B cell (primary cell): ENCODE measurements at regions not wholly inside any gene's neighbourhood (a gene's known extent, or its start where the extent isn't known, plus 50 kb on each side); places are given as distances from the start of the nearest gene placed in this dataset.

Experiments
- ATAC-seq: fragments of 200-7000 bp; cut with Tn5 transposase; one replicate; pipeline ENCODE4 v1.10.0; 2021; ENCODE audit warnings: low read depth, mild to moderate bottlenecking, moderate number of reproducible peaks, moderate library complexity
- CTCF ChIA-PET: fragments of 350-600 bp; sonication (Branson Sonifier 250); formaldehyde crosslinking; loops from one replicate; lab custom pipeline; 2021; ENCODE audit warnings: antibody characterized with exemption, inconsistent platforms; lab: Charles Lee
- POLR2A ChIA-PET: fragments of 350-600 bp; sonication (Branson Sonifier 250); formaldehyde crosslinking; loops from one replicate; lab custom pipeline; 2021; ENCODE audit warnings: antibody characterized with exemption; lab: Charles Lee
- DNase-seq: peaks from one replicate; pipeline ENCODE4 v3.0.0; 2013
- H2AFZ ChIP-seq: 2 replicates; pipeline ENCODE4 v1.6.1; 2012; ENCODE audit warnings: mild to moderate bottlenecking, low read depth, low read length; ENCODE audit not compliant: insufficient read depth, poor library complexity, severe bottlenecking
- H3K27ac ChIP-seq, 2 donors: 1 replicate in 1 of 2; 2 replicates in 1 of 2; pipeline ENCODE4 v1.5.1; 2012 to 2013; ENCODE audit warnings: low read length in 2 of 2, mild to moderate bottlenecking in 2 of 2, moderate library complexity in 1 of 2
- H3K27me3 ChIP-seq, 4 experiments: fragments of 200-600 bp in 1 of 4; sonication (generic) in 1 of 4; replicated peaks in 1 of 4; 1 replicate in 2 of 4; 2 replicates in 2 of 4; pipeline versions ENCODE4 v1.6.1 to v1.7.0; 2013 to 2016; ENCODE audit warnings: low read length in 3 of 4, mild to moderate bottlenecking in 2 of 4, mixed read lengths in 1 of 4, moderate library complexity in 1 of 4; ENCODE audit not compliant: insufficient read depth in 4 of 4, control insufficient read depth in 3 of 4; ENCODE audit errors: control extremely low read depth in 1 of 4
- H3K36me3 ChIP-seq, 2 experiments: replicated peaks in 1 of 2; 1 replicate in 1 of 2; 2 replicates in 1 of 2; pipeline versions ENCODE4 v1.6.1 to v1.7.1; 2013; ENCODE audit warnings: low read length in 1 of 2; ENCODE audit not compliant: insufficient read depth in 2 of 2, control insufficient read depth in 1 of 2; ENCODE audit errors: control extremely low read depth in 1 of 2, extremely low read depth in 1 of 2
- H3K4me1 ChIP-seq, 2 donors: fragments of 200-600 bp in 1 of 2; sonication (generic) in 1 of 2; 1 replicate in 1 of 2; 2 replicates in 1 of 2; pipeline versions ENCODE4 v1.5.1 to v1.6.1; 2013 to 2017; ENCODE audit warnings: low read length in 2 of 2; ENCODE audit not compliant: control insufficient read depth in 2 of 2, insufficient read depth in 2 of 2
- H3K4me2 ChIP-seq: replicated peaks from 2 replicates; pipeline ENCODE3; 2012; ENCODE audit warnings: mild to moderate bottlenecking, low read depth, low read length; ENCODE audit not compliant: poor library complexity, severe bottlenecking
- H3K4me3 ChIP-seq, 5 experiments: fragments of 200-600 bp in 1 of 5; sonication (generic) in 1 of 5; 1 replicate in 3 of 5; 2 replicates in 2 of 5; pipeline versions ENCODE4 v1.5.1 to v1.7.0; 2011 to 2016; ENCODE audit warnings: low read length in 4 of 5, mild to moderate bottlenecking in 4 of 5, low read depth in 2 of 5, control low read depth in 1 of 5, moderate library complexity in 1 of 5; ENCODE audit not compliant: insufficient read depth in 1 of 5; ENCODE audit errors: control extremely low read depth in 1 of 5, extremely low read depth in 1 of 5
- H3K79me2 ChIP-seq: fragments of 200-600 bp; sonication (generic); one replicate; pipeline ENCODE4 v1.6.0; 2016; ENCODE audit warnings: low read length; ENCODE audit not compliant: control insufficient read depth, insufficient read depth
- H3K9ac ChIP-seq: fragments of 200-600 bp; sonication (generic); 2 replicates; pipeline ENCODE4 v1.6.1; 2017; ENCODE audit warnings: mild to moderate bottlenecking, low read length, moderate library complexity
- H3K9me3 ChIP-seq, 3 donors: one replicate each; pipeline versions ENCODE4 v1.6.1 to v1.7.1; 2013; ENCODE audit warnings: low read length in 2 of 3; ENCODE audit not compliant: control insufficient read depth in 2 of 3, insufficient read depth in 1 of 3; ENCODE audit errors: control extremely low read depth in 1 of 3
- H4K20me1 ChIP-seq: 2 replicates; pipeline ENCODE4 v1.6.0; 2012; ENCODE audit warnings: mild to moderate bottlenecking, low read length; ENCODE audit not compliant: insufficient read depth, control insufficient read depth, poor library complexity, severe bottlenecking
- H3K27ac Mint-ChIP-seq: one replicate; pipeline ENCODE4 v1.8.0; 2021; ENCODE audit warnings: mixed read lengths
- H3K27me3 Mint-ChIP-seq: one replicate; pipeline ENCODE4 v1.8.0; 2021; ENCODE audit warnings: mixed read lengths
- H3K4me1 Mint-ChIP-seq: one replicate; pipeline ENCODE4 v1.8.0; 2021; ENCODE audit warnings: mixed read lengths
- H3K4me3 Mint-ChIP-seq: one replicate; pipeline ENCODE4 v1.8.0; 2021; ENCODE audit warnings: mixed read lengths
- H3K9me3 Mint-ChIP-seq: one replicate; pipeline ENCODE4 v1.8.0; 2022; ENCODE audit warnings: mixed read lengths; ENCODE audit not compliant: insufficient read depth
- EZH2 ChIP-seq: IDR thresholded peaks from 2 replicates; pipeline ENCODE4 v1.6.1; 2012; ENCODE audit warnings: borderline replicate concordance, low read depth, mild to moderate bottlenecking, moderate library complexity, low read length; ENCODE audit not compliant: insufficient read depth, poor library complexity, severe bottlenecking
- WGBS: methylation state at CpG from one replicate; pipeline ENCODE4 v1.1.5; 2013; ENCODE audit warnings: missing lambda C conversion rate; ENCODE audit not compliant: insufficient coverage; 5-methylcytosine and 5-hydroxymethylcytosine counted together
- intact Hi-C: fragments of 100-400 bp; cut with micrococcal nuclease; formaldehyde crosslinking; loops from one replicate; pipeline ENCODE4 v1.10.0; 2022
- TF ChIP-seq, protein P1 (sequence below): fragments of 200-600 bp; IDR thresholded peaks from one replicate; pipeline ENCODE4 v1.8.0; 2022; ENCODE audit warnings: antibody characterized with exemption, mild to moderate bottlenecking

DNA sequence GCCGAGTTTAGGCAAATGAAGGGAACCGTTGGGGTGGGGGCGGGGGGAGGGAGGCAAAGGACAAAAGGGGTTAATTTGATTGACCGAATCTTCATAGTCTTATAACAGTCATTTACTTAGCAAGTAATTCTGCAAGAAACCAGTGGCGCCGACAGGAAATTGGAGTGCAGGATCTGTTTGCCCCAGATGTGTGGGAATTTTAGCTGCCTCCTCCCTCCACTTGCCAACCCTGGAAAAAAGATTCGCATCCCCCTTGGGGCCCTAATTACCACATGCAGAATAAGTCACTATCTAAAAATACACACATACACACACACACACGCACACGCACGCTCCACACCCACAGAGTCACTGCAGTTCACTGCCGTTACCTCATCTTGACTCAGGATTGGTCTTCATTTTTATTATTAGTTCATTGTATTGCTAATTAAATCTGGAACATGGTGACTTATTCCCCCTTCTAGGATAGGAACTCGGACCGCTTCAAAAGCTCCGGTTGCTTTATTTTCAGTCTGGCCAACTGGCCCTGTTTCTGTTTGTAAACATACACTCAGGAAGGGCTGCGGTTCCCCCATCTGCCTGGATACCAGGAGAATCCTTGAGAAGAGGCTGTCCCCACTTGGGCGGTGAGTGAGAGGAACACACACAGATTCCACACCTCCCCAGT is 241.6 kb upstream of the SALL1 start:
- Histone ChIP-seq H3K79me2 (no peaks in the 10 kb centered on the region), H3K4me2 (no peak overlapping the region), H3K9me3 (peaks cover 0 to 17% (median 0%) of the 10 kb centered on the region in 3 donors), H3K27me3 (no peaks in the 10 kb centered on the region), H4K20me1 (no peaks in the 10 kb centered on the region), H3K9ac (no peak overlapping the region), H3K4me1 (no peaks in the 10 kb centered on the region), H2AFZ (no peak overlapping the region), H3K27ac (no peak overlapping the region), H3K4me3 (no peak overlapping the region), H3K36me3 (no peaks in the 10 kb centered on the region)
- CTCF ChIA-PET, result no interaction called here
- Mint-ChIP-seq H3K4me3 (no peak overlapping the region), H3K27me3 (no peaks in the 10 kb centered on the region), H3K4me1 (no peaks in the 10 kb centered on the region), H3K9me3 (peaks cover 8% of the 10 kb centered on the region), H3K27ac (no peak overlapping the region)
- WGBS, result 62% methylated on average over 7 of the region's 16 CpGs
- TF ChIP-seq, protein P1, sequence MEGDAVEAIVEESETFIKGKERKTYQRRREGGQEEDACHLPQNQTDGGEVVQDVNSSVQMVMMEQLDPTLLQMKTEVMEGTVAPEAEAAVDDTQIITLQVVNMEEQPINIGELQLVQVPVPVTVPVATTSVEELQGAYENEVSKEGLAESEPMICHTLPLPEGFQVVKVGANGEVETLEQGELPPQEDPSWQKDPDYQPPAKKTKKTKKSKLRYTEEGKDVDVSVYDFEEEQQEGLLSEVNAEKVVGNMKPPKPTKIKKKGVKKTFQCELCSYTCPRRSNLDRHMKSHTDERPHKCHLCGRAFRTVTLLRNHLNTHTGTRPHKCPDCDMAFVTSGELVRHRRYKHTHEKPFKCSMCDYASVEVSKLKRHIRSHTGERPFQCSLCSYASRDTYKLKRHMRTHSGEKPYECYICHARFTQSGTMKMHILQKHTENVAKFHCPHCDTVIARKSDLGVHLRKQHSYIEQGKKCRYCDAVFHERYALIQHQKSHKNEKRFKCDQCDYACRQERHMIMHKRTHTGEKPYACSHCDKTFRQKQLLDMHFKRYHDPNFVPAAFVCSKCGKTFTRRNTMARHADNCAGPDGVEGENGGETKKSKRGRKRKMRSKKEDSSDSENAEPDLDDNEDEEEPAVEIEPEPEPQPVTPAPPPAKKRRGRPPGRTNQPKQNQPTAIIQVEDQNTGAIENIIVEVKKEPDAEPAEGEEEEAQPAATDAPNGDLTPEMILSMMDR, result no peak
- TF ChIP-seq EZH2, result no peak
- POLR2A ChIA-PET, result no interaction called here
- ATAC-seq (no peak), DNase-seq (no peak)
- intact Hi-C loops, result no loop called here

DNA sequence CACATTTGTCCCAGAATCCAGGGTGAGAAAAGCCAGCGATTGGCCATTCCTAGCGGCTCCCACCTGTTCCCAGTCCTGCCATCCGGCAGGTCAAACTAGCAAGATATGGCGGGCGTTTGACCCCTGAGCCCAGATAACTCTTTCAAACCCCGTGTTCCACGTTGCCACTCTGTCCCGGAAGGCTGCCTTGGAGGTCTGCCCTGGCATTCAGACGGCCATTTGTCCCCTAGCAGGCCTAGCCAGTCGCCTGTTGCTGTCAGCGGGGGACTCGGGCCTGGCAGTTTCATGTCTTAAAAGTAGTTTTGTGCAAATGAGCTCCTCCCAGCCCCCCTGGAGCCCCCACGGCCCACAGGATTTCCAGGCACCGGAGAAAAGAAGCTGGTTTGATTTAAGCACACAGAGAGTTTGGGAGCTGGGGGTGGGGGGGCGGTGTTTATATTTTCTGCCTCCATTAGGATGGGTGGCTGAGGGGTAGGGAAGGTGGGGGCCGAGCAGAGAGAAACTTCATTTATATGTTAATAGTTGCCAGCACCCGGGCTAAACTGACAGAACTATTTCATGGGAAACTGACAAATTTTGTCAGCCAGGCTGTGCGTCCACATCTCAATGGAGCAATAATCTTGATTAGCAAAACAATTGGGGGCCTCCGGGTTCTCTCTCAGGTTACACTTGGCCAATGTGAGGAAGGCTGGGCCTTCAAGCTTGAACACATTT is 240.9 kb upstream of the SALL1 start:
- POLR2A ChIA-PET, result no interaction called here
- 41% methylated on average over 18 of the region's 19 CpGs for WGBS

More for the DNA sequence above, 240.9 kb upstream of the SALL1 start:
- Histone ChIP-seq H3K4me2 (no peak overlapping the region), H3K79me2 (no peaks in the 10 kb centered on the region), H3K27me3 (no peaks in the 10 kb centered on the region), H3K27ac (no peak overlapping the region), H3K9me3 (peaks cover 0 to 17% (median 0%) of the 10 kb centered on the region in 3 donors), H3K4me3 (no peak overlapping the region), H3K9ac (no peak overlapping the region), H2AFZ (no peak overlapping the region), H4K20me1 (no peaks in the 10 kb centered on the region), H3K4me1 (no peaks in the 10 kb centered on the region), H3K36me3 (no peaks in the 10 kb centered on the region)
- Mint-ChIP-seq H3K9me3 (peaks cover 8% of the 10 kb centered on the region), H3K27ac (no peak overlapping the region), H3K4me3 (no peak overlapping the region), H3K4me1 (no peaks in the 10 kb centered on the region), H3K27me3 (no peaks in the 10 kb centered on the region)
- no peak for ATAC-seq
- CTCF ChIA-PET, result no interaction called here
- TF ChIP-seq, protein P1, result no peak
- no peak for TF ChIP-seq EZH2
- intact Hi-C loops, result no loop called here
- DNase-seq, result no peak
